GM18867 (cell line): ENCODE measurements at regions not wholly inside any gene's neighbourhood (a gene's known extent, or its start where the extent isn't known, plus 50 kb on each side); places are given as distances from the start of the nearest gene placed in this dataset.

Experiments
- ATAC-seq: cut with Tn5 transposase; IDR thresholded peaks from one replicate; pipeline ENCODE4 v1.9.1; 2021; ENCODE audit warnings: mild to moderate bottlenecking, moderate library complexity; ENCODE audit not compliant: unreplicated experiment

DNA sequence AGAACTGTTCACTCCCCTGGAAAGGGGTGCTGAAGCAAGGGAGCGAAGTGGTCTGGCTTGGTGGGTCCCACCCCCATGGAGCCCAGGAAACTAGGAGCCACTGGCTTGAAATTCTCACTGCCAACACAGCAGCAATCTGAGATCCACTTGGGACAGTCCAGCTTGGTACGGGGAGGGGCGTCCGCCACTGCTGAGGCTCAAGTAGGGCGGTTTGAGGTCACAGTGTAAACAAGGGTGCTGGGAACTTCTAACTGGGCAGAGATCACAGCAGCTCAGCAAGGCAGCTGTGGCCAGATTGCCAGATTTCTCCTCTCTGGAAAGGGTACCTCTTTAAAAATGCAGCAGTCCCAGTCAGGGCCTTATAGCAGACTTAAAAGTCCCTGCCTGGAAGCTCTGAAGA lies 53.9 kb upstream of the GALNTL6 start:
- ATAC-seq: no peak

DNA sequence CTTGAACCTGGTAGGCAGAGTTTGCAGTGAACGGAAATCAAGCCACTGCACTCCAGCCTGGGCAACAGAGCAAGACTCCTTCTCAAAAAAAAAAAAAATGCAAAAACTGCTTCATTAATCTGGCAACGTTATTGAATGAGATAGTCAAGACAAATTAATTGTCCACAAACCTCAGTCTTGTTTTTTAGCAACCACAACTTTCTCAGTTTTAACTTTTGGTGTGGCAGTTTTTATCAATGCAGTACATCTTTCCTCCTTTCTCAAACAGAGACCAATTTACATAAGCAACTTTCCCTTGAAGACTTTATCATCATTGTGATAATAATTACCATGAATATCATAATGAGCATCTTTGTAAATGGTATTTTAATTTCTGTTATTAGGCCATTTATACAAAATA lies 61.7 kb upstream of the GALNTL6 start:
- ATAC-seq: no peak

GRCh38 chr4:171746418-171746817 lies 66.8 kb upstream of the GALNTL6 start:
- ATAC-seq: no peak

GRCh38 chr4:171742436-171742835 lies 70.8 kb upstream of the GALNTL6 start:
- ATAC-seq: no peak

- ATAC-seq: no peak
Measured at GRCh38 chr4:171727185-171727584, 86.0 kb upstream of the GALNTL6 start.

- ATAC-seq: no peak
Measured at GRCh38 chr4:171721937-171722336, 91.3 kb upstream of the GALNTL6 start.

GRCh38 chr4:171719691-171720090 lies 93.5 kb upstream of the GALNTL6 start:
- no peak for ATAC-seq

- no peak for ATAC-seq
Measured at GRCh38 chr4:171718665-171719064, 94.5 kb upstream of the GALNTL6 start.

DNA sequence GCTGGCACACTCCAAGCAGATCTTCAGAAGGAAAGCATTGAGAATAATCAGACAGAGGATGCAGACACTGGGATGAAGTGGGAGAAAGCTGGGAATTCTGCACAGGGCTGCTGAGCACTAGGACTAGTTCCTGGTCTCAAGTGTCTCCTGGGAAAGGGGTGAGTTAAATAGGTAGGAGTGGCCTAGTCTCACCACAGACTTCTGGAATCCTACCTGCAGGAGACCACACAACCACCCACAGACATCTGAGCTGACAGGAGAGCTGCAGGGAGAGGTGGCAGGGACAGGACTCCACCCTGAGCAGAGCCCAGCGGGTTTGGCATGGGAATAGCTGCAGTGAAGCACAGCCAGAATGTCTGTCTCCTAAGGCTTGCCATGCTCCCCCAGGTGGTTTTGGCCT lies 95.1 kb upstream of the GALNTL6 start:
- no peak for ATAC-seq

- ATAC-seq: no peak
Measured at GRCh38 chr4:171717231-171717741, 95.9 kb upstream of the GALNTL6 start.

DNA sequence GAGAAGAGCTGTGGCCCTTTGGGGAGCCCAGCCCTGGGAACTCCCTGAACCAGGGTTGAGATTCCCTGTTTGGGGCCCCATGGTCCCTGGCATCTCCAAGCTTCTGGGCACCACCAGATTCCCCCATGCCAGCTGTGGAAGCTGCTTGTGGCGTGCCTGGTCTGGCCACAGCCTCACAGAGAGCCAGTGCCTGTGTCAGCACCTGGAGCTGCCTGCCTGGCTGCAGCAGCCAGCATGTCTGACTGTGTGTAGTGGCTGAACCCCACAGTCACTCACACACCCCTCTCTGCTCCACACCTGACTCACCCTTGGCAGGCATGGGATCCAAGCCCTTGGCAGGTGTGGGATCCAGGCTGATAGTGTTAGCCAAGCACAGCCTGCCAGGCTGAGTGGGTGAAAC lies 97.2 kb upstream of the GALNTL6 start:
- ATAC-seq: no peak

DNA sequence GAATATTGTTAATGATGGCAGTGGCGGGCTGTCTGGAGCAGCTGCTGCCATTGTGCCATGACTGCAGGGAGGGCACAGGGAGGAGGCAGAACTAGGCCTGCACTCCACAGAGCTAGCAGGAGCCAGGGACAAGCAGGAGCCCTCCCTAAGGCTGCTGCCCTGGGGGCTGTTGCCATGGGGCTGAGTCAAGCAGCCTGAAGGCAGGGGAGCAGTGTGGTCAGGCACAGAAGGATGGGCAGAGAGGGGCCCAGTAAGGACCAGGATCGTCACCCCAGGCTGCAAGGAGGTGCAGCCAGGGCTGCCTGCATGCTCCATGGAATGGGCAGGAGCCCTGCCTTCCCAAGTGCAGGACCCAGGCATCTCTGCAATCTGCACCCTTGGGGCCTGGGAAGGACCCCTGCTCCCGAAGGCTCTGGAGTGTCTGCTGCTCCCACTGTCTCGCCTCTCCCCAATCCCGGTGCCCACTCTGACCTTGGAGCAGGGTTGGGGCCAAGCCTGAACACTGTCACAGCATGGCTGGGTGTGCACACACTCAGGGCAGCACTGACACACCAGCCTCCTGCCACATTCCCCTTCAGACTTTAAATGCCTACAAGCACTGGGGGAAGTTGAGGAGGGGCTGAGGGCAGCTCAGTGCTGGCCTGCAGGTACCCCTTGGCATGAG lies 98.3 kb upstream of the GALNTL6 start:
- no peak for ATAC-seq

DNA sequence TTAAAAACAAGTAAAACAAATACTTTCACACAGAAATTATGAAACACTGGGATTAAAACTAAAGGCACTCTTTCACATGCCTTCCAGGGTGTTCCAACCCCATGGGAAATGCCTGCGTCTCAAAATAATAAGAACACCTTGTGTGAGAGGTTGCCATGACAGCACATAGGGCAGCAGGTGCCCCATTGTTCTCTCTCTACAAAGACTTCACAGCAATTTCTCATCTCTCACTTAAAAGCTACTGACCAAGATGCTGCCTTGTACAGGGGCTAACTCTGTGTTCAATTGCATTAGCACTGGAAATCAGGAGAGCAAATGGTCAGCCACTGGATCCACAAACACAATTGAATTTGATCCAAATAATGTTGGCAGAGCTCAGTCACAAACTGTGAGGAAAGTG lies 102.5 kb upstream of the GALNTL6 start:
- ATAC-seq: no peak

DNA sequence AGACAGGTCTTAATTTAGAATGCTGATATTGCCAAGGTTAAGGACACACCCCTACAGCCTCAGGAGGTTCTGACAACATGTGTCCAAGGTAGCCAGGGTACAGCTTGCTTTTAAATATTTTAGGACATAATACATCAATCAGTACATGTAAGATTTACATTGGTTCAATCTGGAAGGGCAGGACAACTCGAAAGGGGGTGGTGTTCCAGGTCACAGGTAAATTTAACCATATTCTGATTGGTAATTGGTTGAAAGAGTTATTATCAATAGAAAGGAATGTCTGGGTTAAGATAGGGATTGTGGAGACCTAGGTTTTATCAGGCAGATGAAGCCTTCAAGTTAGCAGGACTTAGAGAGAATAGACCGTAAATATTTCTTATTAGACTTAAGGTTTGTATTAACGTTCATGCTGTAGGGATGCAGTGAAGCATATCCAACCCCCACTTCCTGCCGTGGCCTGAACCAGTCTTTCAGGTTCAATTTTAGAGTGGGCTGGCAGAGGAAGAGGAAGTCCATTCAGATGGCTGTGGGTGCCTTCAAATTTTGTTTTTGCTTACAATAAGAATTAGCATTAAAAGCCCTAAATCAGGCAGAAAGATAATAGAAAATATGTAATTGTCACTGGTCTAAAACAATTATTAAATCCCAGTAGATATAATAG lies 136.5 kb upstream of the GALNTL6 start:
- ATAC-seq: peak; percentile 99

DNA sequence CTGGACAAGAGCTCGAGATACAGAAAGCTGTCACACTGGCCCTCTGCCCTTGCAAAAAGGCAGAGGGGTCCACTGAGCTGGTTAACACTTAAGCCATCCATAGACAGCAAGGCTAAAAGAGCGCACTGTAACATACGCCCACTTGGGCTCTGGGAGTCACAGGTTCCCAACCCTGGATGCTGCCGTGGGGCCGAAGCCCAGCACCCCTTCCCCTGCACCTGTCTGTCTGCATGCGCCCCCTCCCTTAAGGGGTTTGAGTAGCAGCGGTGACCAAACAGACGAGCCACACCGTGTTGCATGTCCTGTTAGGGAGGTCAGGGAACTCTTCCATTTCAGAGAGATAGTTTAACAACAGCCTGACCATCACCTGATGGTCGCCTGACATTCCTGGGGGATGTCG lies 138.4 kb upstream of the GALNTL6 start:
- ATAC-seq: no peak

- ATAC-seq: no peak
Measured at GRCh38 chr4:171668403-171668802, 144.8 kb upstream of the GALNTL6 start.

DNA sequence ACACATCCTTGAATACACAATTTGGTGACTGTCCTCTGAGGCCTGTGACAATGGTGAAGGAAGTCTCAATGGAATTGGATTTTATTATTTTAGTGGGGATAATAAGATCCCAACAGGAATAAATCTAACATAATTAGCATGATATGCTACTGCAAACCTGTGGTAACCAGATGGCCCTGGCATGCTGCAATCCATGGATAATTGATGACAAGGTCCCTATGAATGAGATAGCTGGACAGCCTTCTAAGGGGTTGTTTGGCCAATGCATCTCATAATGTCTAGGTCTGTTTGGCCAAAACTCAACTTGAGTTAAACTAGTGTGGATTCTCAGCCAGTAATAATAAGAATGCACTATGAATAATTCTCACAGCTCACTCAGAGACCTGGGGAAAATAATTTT lies 145.3 kb upstream of the GALNTL6 start:
- no peak for ATAC-seq

DNA sequence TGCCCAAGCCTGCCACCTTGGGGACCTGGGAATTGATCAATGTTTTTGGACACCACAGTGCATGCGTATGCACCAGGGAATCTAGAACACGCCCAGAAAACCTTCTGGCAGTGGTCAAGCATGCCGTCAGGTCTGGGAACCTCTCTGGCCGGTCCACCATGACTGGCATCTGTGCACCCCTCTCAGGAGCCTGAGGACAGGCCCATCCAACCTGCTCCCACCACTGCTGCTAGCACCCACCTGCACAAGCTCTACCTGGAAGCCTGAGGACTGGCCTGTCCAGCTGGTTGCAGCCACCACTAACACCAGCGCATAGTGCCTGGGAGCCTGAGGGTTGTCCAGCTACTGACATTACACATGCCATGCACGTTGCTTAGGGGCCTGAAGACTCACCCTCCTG lies 162.1 kb upstream of the GALNTL6 start:
- ATAC-seq: no peak

DNA sequence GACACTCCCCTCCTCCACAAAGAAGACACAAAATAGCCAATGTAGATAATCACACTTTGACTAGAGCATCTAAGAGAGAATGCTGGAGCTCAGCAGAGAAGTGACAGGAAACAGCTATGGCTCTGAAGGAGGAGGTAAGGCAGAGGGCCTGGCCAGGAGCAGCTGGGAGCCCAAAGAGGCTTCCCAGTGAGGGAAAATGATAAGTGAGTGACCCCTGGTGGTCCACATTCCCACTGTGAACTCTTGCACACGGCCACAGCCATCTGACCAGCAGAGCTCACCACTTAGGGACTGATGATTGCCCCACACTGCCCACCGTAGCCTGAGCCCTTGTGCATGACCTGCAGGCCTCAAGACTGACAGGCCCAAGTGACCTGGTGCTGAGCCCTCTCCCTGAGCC lies 162.7 kb upstream of the GALNTL6 start:
- peak; percentile 68 for ATAC-seq

GRCh38 chr4:171648926-171649325 lies 164.3 kb upstream of the GALNTL6 start:
- no peak for ATAC-seq

- ATAC-seq: no peak
Measured at GRCh38 chr4:171646984-171647383, 166.2 kb upstream of the GALNTL6 start.

DNA sequence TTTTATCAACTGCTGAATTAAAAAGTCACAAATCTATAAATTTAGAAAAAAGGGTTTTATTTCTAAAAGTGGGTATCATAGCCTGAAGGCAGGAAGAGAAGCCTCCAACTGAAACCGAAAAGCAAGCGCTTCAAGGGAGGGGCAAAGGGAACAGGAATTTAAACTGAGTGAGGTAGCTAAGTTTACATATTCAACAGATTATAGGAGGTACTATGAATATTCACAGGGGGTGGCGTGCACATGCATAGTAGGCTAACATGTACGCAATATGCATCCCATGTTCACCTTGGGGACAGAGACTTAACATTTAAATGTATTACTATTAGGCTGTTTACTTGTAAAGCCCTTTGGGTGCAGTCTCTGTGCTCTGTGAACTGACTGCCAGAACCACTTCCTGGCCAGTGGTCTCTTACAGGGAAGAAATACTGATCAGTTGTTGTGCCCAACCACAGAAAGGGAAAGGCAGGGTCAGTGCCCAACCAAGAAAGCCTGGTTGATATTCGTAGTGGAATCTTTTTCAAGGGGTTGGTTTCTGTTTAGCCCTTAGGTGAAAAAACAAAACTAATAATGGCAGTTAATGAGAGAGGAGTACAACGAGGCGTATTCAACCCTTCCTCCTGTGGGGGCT lies 168.7 kb upstream of the GALNTL6 start:
- peak; percentile 77 for ATAC-seq
